Esophagus squamous epithelium (tissue), 4 donors: ENCODE measurements at regions not wholly inside any gene's neighbourhood (a gene's known extent, or its start where the extent isn't known, plus 50 kb on each side); places are given as distances from the start of the nearest gene placed in this dataset.

Source experiments
- POLR2A ChIP-seq, 4 donors: fragments of 450-650 bp; IDR thresholded peaks; one replicate each; pipeline ENCODE4 v1.6.1; 2017; ENCODE audit warnings: antibody characterized with exemption in 4 of 4, mild to moderate bottlenecking in 4 of 4, moderate library complexity in 3 of 4
- TF ChIP-seq, protein P1 (sequence below), 6 experiments: fragments of 450-650 bp in 4 of 6; fragments of 200-600 bp in 2 of 6; sonication (generic) in 2 of 6; IDR thresholded peaks; one replicate each; pipeline ENCODE4 v1.5.1; 2016 to 2019; ENCODE audit warnings: antibody characterized with exemption in 6 of 6, mild to moderate bottlenecking in 4 of 6, moderate library complexity in 4 of 6

DNA sequence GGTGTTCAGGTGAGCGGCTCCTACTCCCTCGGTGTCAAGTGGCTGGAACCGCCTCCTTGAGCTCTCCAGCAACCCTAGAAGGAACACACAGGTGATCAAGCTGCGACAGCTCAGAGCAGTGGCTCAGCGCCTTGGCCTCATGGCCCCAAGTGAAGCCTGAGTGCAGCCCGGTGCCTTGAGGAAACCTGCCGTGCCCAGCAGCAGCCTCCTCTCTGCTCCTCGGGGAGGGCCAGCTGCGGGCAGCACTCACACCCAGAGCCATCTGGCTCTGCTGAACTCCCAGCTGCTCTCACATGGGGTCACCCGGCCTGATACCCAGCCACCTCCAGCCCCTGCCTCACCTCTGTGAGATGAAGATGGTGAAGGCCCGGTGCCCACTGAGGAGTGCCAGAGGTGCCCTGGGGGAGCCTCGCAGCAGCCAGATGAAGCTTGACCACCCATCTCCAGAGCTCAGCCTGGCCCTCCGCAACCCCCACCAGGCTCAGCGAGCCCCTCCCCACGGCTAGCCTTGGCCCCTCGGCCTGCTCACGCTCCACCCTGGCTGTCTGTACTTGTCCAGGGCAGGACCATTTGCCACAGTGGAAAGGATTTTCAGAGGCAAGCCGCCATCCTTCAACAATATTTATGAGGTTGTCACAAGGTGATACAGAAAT is 70.6 kb upstream of the RAB6C start:
- TF ChIP-seq, protein P1, sequence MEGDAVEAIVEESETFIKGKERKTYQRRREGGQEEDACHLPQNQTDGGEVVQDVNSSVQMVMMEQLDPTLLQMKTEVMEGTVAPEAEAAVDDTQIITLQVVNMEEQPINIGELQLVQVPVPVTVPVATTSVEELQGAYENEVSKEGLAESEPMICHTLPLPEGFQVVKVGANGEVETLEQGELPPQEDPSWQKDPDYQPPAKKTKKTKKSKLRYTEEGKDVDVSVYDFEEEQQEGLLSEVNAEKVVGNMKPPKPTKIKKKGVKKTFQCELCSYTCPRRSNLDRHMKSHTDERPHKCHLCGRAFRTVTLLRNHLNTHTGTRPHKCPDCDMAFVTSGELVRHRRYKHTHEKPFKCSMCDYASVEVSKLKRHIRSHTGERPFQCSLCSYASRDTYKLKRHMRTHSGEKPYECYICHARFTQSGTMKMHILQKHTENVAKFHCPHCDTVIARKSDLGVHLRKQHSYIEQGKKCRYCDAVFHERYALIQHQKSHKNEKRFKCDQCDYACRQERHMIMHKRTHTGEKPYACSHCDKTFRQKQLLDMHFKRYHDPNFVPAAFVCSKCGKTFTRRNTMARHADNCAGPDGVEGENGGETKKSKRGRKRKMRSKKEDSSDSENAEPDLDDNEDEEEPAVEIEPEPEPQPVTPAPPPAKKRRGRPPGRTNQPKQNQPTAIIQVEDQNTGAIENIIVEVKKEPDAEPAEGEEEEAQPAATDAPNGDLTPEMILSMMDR (IDR thresholded peaks at IDR 0.05), result no peak
- TF ChIP-seq POLR2A (IDR thresholded peaks at IDR 0.05), result no peak
